Fibroblast of the conjunctiva (primary cell): ENCODE measurements at regions not wholly inside any gene's neighbourhood (a gene's known extent, or its start where the extent isn't known, plus 50 kb on each side); places are given as distances from the start of the nearest gene placed in this dataset.
"Not testable (repeated sequence)": the region's sequence is repeated elsewhere in the genome, so short reads cannot be mapped to it uniquely, and the experiment has no call there.

Experiments used
- DNase-seq: peaks from one replicate; pipeline ENCODE4 v3.0.0-alpha.2; 2010; ENCODE audit warnings: low read depth

DNA sequence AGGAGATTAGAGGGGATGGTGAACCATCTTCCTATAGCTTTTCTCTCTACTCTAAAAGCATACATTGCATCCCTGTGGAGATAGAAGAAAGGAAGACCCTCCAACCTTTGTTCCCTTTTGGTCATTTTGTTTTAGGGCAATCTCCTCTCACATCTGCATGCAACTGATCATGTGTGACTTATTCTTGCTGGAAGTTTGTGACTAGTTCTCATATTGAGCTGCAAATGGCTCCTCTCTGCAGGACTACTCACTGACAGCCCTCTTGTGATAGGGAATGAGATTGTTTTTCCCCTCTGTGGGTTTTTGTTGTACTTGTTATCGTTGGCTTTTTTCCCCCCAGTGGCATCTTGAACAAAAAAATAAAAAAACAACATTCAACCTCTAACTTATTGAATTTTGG lies 416.0 kb upstream of the CNTNAP5 start:
- no peak for DNase-seq

DNA sequence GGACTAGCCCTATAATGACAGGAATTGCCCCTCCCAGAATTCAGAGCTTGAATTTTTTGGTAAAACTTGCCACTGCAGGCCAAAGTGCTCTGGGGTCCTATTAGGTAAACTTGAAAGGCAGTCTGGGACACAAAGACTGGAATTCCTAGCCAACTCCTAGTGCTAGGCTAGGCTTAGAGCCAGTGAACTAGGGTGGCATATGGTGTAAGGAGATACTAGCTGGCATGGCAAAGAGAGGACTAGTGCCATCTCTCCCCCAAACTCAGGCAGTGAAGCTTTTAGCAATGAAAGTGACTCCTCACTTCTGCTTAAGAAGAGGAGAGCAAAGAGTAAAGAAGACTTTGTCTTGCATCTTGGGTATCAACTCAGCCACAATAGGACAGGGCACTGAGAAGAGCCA lies 410.5 kb upstream of the CNTNAP5 start:
- no peak for DNase-seq

DNA sequence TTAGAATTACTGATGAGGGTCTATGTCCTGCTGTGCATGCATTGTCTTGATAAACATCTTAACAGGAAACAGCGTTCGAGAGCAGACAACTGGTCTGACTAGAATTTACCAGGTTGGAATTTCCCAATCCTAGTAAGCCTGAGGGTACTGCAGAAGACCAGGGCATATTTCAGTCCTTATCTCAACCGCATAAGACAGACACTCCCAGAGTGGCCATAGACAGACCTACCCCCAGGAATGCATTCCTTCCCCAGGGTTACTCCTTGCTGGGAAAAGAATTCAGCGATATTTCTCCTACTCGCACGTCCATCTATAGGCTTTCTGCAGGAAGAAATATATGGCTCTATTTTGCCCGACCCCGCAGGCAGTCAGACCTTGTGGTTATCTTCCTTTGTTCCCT lies 406.4 kb upstream of the CNTNAP5 start:
- DNase-seq, result not testable (repeated sequence)

DNA sequence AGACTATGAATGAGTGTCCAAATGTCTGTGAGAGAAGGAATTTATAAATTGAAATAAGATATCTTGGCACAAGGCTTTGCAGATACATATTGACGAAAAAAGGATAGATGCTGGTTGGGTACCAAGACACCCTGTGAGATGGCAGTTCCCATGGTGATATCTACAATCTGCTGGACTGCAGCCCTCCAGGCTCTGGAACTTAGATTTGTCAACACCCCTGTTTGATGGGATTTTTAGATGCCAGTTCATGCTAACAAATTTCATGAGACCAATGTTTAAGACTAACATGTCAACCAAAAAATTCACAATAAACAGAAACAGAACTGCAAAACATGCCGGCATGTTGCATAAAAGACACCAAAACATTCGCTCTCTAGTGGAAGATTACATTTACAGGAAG lies 400.3 kb upstream of the CNTNAP5 start:
- no peak for DNase-seq

DNA sequence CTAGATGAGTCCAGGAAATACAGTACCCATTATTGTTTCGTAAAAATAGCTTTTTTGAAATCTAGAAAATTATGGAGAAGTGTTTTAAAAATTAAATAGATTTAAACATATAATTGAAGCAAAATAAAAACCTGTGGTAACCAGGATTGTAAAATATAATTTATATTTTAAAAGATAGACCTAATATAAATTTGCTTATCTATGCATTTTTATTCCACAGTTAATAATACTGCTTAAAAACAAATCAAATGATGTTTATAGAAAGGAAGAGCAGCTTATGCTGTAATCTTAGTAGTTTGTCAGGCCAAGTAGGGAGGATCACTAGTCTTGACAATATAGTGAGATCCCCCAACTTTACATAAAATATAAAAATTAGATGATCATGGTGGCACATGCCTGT lies 388.9 kb upstream of the CNTNAP5 start:
- no peak for DNase-seq

DNA sequence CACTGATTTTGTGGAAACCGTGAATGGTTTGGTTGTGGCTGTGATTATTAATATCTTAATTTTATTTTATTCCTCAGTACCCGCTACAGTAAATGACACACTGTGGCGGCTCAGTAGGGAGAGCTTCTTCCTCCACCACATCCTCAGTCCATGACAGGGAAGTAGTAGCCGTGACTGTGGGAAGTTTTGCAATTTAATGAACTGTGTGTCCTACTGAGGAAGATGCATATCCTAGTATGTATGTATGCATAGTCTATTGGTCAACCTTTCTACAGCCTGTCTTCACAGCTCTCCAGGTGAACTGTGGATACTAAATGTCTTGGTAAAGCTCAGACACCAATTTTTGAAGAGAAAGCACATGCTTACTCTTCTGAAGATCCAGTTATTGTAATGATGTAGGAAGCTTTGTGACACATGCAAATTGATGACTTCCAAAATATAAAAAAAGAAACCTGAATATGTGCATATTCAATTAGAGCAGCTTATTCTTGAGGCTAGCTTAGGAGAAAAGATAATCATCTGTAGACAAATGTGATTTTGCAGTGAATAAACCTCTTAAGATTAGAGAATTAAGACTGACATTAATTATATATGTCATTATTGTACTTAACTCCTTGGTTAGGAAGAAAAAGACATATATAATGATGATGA lies 384.3 kb upstream of the CNTNAP5 start:
- DNase-seq, result no peak

DNA sequence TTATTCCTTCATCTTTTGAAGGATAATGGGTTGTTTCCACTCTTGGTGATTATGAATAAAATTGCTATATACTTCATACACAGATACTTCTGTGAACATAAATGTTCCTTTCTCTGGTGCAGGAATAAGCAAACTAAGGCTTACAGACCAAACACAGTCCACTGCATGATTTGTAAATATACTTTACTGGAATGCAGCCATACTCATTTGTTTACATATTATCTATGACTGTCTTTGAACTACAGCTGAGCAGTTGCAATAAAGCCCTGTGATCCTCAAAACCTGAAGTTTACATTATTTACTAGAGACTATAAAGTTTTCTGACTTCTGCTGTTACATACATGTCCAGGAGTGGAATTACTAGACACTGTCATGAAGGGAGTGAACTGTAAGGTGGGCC lies 381.0 kb upstream of the CNTNAP5 start:
- no peak for DNase-seq

DNA sequence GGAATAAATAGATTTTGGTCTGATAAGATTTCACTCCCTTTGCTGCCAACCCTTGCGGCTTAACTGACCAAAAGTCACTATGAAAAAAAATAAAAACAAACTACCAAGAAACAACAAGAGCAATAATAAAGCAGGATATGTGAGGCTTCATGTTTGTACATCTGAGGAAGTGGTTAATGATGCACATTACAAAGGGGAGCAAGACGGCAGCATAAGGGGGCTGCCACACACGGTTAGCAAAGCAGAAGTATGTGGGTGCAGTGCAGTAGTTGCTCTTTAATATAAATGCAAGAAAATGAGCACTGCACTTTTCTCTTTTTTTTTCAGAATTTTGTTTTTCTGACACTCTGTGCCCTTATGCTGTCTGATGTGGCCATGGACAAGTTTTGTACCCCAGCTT lies 377.1 kb upstream of the CNTNAP5 start:
- DNase-seq, result no peak

DNA sequence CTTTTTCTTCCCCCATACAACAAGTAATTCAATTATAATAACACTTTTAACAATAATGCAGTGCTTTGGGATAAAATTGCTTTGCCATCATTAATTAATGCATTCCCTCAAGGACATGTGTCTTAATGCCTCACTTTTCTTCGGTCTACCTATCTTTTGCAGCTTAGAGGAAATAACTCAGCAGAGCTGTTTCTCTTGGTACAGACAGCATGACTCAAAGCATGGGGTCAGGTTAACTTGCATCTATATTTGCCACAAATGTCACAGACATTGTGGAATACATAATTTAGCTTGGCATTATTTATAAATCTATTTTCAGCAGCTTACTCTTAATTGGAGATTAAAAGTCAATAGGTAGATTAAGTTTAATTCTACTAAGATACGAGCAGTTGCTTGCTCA lies 376.1 kb upstream of the CNTNAP5 start:
- no peak for DNase-seq

DNA sequence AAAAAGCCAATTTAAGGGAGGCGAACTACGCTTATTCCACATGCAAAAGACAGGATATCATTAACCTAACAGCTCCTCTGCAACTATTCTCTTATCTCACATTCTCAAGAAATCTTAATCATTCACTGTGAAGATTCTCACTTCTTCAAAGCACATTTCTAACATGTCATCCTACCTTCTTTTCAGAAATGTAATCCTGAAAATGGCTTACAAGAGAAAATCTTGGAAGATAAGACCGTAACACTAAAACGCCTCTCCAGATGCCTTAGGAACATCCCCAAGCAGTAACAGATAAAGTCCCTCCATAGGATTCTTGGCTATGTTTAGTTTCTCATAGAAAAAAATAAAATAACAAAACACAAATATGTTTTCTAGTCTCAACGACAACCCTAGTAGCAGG lies 373.9 kb upstream of the CNTNAP5 start:
- DNase-seq, result no peak

DNA sequence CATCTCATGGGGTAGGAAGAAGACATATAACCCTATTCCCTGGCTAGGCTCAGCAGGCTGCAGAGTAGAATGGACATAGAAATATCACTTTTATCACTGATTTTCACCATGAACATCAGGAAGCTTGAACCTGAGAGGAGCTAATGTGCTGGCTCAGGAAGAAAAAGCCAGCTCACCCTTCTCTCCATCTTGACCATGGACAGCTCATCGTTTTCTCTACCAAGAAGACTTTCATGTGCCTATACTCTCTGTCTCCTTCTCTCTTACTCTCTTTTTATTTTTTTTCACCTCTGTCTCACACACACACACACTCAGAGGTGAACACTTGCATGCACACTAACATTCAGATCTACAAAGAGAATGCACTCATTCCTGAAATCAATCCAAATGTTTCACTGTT lies 372.8 kb upstream of the CNTNAP5 start:
- no peak for DNase-seq

DNA sequence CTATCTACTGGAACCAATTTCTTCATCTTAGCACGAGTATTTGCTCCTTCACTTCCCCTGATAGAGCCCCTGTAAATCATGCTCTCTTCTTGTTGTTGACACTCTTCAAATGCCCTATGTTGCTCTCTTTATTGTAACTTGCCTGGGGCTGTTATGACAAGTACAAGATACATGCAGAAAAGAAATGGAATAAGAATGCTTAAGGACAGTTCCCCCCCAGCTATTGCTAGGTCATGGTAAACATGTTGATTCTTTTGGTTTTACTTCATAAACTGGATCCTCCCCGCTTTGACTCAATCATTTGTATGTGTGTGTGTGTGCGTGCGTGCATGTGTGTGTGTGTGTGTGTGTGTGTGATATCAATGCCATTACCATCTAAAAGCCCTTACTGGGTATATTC lies 368.5 kb upstream of the CNTNAP5 start:
- DNase-seq, result no peak

DNA sequence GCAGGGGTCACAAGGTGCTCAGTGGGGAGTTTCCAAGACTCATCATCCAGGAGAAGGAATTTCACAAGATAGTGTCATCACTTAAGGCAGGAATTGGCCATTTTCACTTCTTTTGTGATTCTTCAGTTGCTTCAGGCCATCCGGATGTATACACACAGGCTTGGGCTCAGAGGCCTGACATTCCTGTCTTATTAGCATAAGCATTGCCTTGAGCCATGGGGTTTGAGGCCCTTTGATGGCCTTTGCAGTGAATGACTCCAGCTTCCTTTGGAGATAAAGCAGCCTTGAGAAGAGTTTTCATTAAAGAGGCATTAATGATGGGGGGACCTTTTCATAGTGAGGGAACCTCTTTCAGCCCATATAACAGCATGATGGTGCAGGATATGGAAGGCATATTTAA lies 366.0 kb upstream of the CNTNAP5 start:
- DNase-seq, result no peak

DNA sequence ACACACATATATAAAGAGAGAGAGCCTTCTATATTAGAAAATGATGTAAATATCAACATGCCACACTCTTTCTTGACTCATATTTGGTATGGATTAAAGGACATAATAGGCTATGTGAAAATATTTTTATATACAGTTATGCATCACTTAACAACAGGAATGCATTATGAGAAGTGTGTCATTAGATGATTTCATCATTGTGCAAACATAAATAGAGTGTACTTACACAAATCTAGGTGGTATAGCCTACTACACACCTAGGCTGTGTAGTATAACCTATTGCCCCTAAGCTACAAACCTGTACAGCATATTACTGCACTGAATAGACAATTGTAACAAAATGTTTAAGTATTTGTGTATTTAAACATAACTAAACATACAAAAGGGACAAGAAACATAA lies 354.8 kb upstream of the CNTNAP5 start:
- DNase-seq, result no peak

DNA sequence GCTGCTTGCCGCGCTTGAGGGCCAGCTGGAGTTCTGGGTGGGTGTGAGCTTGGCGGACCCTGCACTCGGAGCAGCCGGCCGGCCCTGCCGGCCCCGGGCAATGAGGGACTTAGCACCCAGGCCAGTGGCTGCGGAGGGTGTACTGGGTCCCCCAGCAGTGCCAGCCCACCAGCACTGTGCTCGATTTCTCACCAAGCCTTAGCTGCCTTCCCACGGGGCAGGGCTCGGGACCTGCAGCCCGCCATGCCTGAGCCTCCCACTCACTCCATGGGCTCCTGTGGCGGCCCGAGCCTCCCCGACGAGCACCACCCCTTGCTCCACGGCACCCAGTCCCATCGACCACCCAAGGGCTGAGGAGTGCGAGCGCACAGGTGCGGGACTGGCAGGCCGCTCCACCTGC lies 341.3 kb upstream of the CNTNAP5 start:
- not testable (repeated sequence) for DNase-seq

DNA sequence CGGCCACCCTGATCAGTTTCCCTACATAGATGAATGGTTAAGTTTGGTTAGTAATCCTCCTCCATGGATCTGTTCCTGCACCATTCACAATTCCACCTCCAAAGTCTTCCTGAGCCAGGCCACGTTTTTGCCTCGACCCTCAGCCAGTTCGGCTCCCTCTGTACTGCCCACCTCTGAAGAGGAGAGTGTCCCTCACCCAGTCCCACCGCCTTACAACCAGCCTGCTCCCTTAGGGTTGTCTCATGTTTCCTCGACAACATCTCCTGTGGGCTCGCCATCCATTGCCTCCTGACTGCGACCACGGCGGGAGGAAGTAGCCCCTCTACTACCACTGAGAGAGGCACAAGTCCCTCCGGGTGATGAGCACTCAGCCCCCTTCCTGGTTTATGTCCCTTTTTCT lies 338.0 kb upstream of the CNTNAP5 start:
- DNase-seq, result no peak

DNA sequence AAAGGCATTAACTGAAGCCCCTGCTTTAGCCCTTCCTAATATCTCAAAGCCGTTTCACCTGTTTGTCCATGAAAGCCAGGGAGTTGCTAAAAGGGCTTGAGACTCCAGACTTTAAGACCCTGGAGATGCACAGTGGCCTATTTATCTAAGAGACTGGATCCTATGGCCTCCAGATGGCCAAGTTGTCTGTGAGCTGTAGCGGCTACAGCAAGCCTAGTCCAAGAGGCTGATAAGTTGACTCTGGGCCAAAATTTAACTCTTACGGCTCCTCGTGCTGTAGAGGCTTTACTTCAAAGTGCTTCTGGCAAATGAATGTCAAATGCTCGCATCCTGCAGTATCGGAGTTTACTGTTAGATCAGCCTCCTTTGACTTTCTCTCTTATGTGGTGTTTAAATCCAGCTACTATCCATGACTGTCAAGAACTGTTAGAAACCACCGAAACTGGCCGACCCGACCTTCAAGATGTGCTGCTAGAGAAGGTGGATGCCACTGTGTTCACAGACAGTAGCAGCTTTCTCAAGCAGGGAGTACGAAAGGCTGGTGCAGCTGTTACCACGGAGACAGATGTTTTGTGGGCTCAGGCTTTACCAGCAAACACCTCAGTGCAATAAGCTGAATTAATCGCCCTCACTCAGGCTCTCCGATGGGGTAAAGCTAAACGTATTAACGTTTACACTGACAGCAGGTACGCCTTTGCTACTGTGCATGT lies 336.7 kb upstream of the CNTNAP5 start:
- no peak for DNase-seq

DNA sequence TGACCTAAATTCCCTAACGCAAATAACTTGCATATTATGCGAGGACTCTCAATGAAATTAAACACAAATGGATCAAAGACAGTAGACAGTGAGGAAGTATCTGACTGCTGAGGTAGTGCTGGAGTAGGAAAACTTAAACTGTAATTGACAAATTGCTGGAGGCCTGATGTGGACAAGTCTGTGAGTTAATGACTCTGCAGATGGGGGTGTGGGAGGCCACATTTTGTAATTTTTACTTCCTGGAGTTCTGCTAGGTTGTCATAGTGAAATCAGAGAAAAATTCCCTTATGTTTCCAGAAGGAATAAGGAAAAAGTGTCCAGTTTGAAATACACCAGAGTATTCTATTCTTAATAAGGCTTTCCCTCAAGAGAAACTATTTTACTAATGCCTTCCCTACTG lies 333.0 kb upstream of the CNTNAP5 start:
- DNase-seq, result no peak

DNA sequence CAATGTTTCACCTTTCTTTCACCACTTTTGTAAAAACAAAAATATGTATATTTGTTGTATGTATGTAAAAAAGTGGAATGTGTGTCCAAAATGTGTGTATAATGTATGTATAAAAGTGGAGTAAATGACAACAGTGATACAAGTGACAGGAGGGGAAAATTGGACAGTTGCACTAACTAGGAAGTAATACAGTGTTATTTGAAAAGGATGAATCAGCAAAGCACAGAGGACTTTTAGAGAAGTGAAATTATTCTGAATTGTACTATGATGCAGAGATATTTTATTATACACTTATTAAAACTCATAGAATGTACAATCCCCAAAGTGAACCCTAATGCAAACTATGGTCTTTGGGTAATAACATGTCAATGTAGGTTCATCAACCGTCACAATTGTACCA lies 331.3 kb upstream of the CNTNAP5 start:
- no peak for DNase-seq

DNA sequence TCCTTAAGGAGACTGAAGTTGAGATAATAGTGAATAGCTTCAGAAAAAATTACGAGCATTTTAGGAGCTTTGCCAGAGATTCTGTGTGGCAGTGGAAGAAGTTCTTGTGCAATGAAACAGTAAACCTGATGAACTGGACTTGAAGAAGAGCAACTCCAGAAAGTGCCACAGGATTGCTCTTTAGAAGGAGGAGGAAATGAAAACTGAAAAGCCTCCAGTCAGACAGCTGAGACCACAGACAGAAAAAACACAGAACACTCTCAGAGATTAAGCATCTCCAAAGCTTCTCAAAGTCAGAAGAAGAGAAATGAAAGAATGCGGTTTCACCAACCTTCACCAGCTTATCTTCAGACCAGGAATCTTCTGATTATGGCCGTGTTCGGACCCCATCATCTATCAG lies 329.7 kb upstream of the CNTNAP5 start:
- DNase-seq, result no peak

DNA sequence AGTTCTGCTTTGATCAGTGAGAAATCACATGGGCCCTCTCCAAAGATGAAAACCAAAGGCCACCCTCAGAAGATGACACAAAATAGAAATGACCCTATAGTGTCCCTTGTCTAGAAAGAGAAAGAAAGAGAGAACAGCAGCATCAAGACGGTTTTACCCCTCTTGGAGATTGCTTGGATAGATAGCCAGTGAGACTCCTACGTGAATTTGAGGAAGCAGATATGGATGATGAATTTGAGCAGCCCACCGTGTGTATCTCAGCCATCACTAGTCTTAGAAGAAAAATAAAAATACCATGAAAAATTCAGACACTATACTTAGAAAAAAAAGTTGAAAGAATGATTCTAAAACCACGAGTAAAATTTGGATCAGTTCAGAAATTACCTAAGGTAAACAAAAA lies 329.1 kb upstream of the CNTNAP5 start:
- no peak for DNase-seq

DNA sequence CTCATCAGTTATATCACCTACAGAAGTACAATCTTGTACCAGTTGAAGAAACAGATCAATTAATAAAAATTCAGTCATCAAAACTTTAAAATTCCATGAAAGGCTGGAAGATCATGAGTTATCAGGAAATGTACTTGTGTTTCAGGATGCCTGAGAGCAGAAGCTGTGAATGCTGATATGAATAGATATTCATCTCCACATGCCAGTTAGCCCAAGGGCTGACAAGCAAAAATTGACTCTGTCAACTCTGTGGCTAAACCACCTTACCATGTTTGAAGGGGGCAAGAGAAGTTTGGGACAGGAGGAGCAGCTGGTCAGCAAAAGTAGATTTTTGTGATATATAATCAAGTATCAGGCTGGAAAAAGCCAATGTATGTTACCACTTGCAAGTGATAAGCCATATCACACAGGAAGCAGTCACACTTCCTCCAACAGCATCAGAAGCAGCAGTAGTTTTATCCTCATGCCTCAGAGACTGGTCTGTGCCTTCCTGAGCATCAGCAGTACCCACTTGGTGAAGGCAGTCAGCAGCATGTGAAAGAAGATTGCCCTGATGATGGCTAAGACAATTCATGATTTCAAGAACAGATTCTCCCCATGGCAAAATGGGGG lies 328.2 kb upstream of the CNTNAP5 start:
- no peak for DNase-seq

DNA sequence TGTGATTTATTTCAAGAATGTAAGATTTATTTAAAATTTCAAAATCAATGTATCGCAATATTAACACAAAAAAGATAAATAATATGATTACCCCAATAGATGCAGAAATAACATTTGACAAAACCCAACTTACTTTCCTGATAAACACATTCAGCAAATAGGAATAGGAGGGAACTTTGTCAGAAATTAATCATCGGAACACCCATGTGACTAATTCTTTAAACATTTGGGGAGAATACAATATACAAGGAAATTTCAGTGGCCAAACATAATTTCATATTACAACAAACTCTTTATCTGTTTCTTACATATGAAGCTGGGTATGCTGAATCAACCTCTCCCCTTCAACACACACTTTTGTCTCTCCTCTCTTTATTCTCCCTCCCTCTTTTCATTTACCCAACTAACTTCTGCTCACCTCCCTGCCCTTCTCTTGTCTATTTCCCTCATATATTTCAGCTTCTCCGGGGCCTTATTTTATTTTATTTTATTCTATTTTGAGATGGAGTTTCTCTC lies 309.6 kb upstream of the CNTNAP5 start:
- DNase-seq, result no peak
